GM18870 (cell line): ENCODE measurements at regions not wholly inside any gene's neighbourhood (a gene's known extent, or its start where the extent isn't known, plus 50 kb on each side); places are given as distances from the start of the nearest gene placed in this dataset.
A peak's percentile ranks its signal among the peaks of the same experiment; 100 is the strongest.
"Not testable (repeated sequence)": the region's sequence is repeated elsewhere in the genome, so short reads cannot be mapped to it uniquely, and the experiment has no call there.

Experiments used
- ATAC-seq: cut with Tn5 transposase; IDR thresholded peaks from one replicate; pipeline ENCODE4 v1.9.1; 2021; ENCODE audit warnings: moderate library complexity; ENCODE audit not compliant: unreplicated experiment

DNA sequence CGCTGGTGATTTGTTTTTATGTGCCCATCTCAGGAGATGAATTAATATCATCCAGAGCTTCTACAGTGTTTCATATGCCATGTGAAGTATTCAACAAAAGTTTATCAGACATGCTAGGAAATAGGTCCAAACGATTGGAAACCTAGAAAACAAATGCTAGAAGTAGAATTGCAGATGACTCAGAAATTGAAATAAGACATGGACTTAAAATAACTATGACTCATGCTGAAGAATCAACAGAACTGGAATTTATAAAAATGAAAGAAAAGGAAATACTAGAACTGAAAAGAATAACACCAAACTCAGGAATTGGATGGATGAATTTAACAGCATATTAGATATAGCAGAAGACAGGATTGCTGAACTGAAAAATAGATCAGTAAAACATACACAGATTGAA lies 172.7 kb upstream of the GIMD1 start:
- no peak for ATAC-seq

DNA sequence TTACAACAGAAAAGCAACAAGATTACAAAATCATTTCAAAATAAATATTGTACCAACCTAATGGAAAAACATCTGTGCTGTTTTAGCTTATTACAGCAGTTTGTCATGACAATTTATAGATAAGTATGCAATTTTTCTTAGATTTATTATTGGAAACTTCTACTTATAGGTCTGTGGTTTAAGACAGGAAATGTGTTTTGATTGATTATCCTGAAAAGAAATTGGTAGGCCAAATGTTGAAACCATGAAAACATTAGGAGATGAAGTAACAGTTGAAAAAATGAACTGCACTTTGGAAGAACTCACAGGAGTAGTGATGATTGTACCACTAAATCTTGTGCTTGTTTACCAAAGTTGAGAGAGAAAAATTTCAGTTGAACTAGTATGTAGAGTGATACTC lies 162.2 kb upstream of the GIMD1 start:
- ATAC-seq = no peak

DNA sequence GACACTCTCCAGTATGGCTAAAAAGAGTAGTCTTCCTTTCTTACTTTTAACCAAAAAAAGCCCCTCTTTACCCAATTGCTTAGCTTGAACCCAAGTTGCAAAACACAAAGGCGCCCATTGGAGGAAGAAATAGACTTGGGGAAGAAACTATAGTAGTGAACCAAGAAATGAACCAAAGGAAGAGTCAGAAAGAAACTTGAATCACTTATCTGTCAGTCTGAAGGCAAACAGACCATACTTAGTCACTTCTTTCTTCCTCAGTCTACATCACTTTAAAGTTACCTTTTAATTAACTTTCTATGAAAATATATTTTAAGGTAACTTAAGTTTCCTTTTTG lies 161.4 kb upstream of the GIMD1 start:
- peak; percentile 61 for ATAC-seq

- ATAC-seq = no peak
Measured at GRCh38 chr4:106529348-106530023, 160.9 kb upstream of the GIMD1 start.

DNA sequence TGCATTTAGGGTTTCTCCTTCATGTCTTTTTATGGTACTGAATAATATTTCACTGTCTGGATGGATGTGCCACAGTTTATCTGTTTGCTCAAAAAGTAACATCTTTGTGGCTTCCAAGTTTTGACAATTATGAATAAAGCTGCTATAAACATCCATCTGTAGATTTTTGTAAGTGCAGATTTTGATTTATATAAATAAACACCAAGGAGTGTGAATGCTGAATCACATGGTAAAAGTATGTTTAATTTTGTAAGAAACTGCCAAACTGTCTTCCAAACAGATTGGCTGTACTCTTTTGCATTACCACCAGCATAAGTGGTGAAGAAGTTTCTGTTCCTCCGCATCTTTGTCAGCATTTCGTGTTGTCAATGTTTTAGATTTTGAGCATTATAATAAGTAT lies 158.7 kb upstream of the GIMD1 start:
- ATAC-seq = no peak

DNA sequence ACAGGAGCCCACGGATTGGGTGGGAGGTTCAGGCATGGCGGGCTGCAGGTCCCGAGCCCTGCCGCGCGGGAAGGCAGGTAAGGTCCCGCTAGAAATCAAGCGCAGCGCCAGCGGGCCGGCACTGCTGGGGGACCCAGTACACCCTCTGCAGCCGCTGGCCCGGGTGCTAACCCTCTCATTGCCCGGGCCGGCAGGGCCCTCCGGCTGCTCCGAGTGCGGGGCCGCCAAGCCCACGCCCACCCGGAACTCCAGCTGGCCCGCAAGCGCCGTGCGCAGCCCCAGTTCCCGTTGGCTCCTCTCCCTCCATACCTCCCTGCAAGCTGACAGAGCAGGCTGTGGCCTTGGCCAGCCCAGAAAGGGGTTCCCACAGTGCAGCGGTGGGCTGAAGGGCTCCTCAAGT lies 156.8 kb upstream of the GIMD1 start:
- not testable (repeated sequence) for ATAC-seq

GRCh38 chr4:106524772-106525171 lies 156.2 kb upstream of the GIMD1 start:
- not testable (repeated sequence) for ATAC-seq

- no peak for ATAC-seq
Measured at GRCh38 chr4:106522839-106523238, 154.3 kb upstream of the GIMD1 start.

- no peak for ATAC-seq
Measured at GRCh38 chr4:106512706-106513105, 144.1 kb upstream of the GIMD1 start.

DNA sequence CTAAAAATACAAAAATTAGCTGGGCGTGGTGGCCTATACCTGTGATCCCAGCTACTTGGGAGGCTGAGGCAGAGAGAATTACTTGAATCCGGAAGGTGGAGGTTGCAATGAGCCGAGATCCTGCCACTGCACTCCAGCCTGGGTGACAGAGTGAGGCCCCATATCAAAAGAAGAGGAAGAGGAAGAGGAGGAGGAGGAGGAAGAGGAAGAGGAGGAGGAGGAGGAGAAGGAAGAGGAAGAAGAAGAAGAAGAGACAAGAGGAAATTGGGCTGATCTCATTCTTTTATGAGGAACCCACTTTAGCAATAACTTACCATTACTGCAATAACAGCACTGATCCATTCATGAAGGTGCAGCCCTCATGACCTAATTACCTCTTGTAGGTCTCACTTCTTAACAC lies 138.9 kb upstream of the GIMD1 start:
- ATAC-seq = no peak

DNA sequence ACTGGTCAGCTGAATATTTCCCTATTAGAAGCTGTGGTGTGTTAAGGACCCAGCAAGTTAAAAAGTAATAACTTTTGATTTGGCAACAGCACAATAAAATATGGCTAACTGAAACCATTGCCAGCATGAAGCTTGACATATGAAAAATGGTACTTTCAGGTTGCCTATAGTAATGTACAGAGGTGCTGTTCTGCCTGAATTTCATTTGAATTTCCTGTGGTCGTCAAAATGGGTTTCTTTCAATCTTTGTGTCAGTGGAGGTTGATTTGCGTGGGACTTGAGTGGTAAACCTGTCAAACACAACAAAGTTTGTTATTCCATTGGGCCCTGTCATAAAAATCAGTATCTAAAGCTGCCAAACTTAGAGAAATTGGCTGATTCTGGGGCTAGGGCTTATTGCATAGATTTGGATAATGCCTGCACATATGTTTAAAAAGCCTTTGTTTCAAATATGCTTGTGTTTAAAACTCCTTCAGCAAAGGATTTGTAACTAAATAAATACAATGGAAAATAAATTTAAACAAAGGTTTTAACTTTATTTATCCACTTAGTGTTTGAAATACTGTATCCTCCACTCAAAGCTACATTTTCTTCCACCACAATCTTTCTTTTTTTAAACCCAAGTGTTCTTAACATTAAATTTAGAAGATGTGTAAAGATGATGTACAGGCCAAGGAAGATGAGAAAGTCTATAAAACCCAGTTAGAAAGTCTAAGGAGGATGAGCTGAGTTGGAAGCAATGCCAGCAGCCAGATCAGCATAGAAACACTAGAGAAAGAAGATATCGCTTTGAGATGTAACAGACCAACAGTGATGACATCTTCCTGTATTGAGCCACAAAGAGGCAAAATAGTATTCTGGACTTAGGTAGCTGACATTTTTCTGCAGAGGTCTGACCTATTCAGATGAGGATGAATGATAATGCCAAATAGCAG lies 134.8 kb upstream of the GIMD1 start:
- ATAC-seq = no peak

DNA sequence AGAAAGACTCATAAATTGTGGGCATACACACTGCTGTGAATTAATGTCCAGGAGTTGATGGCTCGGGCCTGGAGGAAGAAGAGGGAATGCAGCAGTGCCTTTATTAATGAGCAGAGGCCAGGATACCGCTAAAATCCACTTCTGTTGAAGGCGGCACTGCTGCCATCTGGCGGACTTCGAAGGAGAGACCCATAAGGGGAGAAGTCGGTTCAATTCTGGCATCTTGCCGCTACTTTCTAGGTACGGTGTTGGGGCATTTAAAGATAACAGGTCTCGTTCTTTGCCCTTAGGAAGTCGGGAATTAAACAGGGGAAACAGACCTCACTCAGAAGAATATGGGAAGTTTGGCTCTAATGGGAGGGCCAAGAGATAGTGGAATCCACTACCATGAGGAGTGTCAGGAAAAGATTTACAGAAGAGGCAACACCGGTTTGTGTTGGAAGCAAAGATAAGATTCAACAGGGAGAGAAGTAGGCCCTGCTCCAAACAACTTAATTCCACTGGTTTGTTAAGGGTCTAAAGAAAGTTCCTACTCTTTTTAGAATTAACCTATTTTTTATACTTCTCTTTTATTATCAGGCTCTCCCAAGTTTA lies 133.6 kb upstream of the GIMD1 start:
- peak; percentile 71 for ATAC-seq

DNA sequence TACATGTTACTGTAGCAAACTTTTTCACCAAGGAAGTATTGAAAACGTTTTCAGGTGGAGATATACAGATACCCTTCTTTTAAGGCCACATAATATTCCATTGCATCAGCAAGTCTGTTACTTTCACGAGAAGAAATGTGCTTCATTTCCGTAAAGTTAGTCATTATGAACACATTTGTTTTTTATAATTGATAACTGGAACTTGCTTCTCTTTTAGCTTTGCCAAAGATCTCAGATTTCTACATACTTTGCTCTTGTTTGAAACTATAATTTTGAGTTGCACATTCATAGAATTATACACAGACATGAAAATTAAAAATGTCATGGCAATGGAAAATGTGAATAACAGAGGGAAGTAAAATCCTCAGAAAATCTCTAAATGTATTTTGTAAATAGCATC lies 128.7 kb upstream of the GIMD1 start:
- no peak for ATAC-seq

DNA sequence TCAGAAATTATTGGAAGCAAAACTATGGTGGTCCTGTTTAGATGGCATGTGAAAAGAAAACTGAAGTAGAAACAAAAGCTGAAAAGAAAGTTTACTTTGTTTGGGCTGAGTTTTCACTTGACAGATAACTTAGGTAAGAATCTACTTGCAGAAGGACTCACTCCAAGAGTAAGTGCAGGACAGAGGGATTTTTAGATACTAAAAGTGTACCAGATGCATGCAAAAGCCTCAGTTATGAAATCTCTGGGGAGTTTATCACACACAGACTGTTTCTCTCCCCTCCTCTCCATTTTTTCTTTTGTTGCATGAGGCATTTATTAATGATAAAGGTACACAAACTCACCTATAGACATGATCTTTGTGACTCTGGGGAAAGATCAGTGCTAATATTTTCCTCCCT lies 127.5 kb upstream of the GIMD1 start:
- ATAC-seq = no peak

GRCh38 chr4:106495476-106495875 lies 126.9 kb upstream of the GIMD1 start:
- ATAC-seq = no peak

GRCh38 chr4:106494066-106494465 lies 125.5 kb upstream of the GIMD1 start:
- ATAC-seq = no peak

DNA sequence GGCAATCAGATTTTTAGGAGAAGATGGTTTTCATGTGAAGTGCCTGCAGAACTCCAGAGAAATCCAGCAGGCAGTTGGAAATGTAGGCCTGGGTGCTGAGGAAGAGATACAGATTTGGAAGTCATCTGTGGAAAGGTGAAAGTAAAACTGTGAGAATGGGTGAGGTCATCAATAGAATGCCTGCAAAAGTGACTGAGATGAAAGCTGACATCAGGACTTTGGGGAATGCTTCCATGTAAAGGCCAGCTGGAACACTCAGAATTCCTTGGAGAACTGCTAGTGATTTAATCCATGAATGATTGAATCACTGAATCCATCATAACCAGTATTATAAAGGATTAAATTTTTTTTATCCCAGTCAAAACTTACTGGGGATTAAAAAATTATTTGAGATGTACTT lies 124.5 kb upstream of the GIMD1 start:
- ATAC-seq = no peak

- no peak for ATAC-seq
Measured at GRCh38 chr4:106486533-106486932, 118.0 kb upstream of the GIMD1 start.

GRCh38 chr4:106481801-106482200 lies 113.2 kb upstream of the GIMD1 start:
- ATAC-seq = no peak

DNA sequence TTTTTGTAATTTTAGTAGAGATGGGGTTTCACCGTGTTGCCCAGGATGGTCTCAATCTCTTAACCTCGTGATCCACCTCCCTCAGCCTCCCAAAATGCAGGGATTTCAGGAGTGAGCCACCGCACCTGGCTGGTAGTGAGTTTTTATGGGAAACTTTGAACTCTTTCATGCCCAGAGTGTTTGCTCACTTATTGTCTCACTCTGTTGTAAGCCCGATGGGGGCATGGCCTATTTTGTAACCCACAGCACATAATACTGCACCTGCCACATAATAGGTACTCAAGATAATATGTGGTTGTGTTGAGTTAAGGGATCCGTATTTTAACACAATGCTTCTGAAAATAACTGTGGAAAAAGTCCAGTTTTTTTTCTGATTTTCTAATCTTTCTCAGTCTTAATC lies 109.6 kb upstream of the GIMD1 start:
- no peak for ATAC-seq

DNA sequence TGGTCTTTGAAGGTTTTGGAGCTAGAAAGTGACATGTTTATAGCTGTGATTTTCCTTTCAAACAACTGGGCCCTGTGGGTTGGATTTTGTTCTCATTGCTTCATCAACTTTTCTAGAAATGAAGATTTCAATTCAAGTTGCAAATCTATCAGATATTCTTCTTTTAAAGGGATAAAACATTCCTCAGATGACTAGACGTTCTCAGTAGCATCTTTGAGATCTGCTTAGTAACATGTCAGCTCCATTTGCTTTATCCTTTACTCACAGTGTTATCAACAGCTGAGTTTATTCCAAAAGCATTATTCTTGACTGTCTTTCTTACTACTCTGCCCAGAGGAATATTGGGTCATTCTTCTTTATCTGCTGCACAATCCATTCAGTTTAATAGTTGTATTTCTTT lies 108.2 kb upstream of the GIMD1 start:
- no peak for ATAC-seq

GRCh38 chr4:106473515-106473914 lies 104.9 kb upstream of the GIMD1 start:
- no peak for ATAC-seq
